Astrocyte of the cerebellum (primary cell): ENCODE measurements at regions not wholly inside any gene's neighbourhood (a gene's known extent, or its start where the extent isn't known, plus 50 kb on each side); places are given as distances from the start of the nearest gene placed in this dataset.

ENCODE experiments used
- DNase-seq: peaks from one replicate; pipeline ENCODE4 v3.0.0-alpha.2; 2011; ENCODE audit warnings: low read depth
- H3K4me3 ChIP-seq: 2 replicates; pipeline ENCODE4 v1.5.1; 2011; ENCODE audit warnings: mild to moderate bottlenecking, low read depth, low read length, moderate library complexity
- CTCF ChIP-seq: IDR thresholded peaks from 2 replicates; pipeline ENCODE4 v1.5.1; 2012; ENCODE audit warnings: low read length, low read depth, moderate library complexity, mild to moderate bottlenecking; ENCODE audit errors: missing control alignments
- in situ Hi-C: cut with HindIII; loops from 2 replicates; pipeline ENCODE4 v1.10.0; 2017; ENCODE audit warnings: low sequenced_read_pairs

- H3K4me3 ChIP-seq: no peak overlapping the region
- no peak for TF ChIP-seq CTCF
- no peak for DNase-seq
- in situ Hi-C loops: no loop called here
These were observed 176.1 kb downstream of the TMEM18 start for GRCh38 chr2:501130-501529.

- DNase-seq: no peak
- no peak for TF ChIP-seq CTCF
- in situ Hi-C loops: no loop called here
- no peak overlapping the region for H3K4me3 ChIP-seq
These were observed 177.5 kb downstream of the TMEM18 start for GRCh38 chr2:499726-500125.

- H3K4me3 ChIP-seq: no peak overlapping the region
- no peak for DNase-seq
- no peak for TF ChIP-seq CTCF
- in situ Hi-C loops: no loop called here
These were observed 178.6 kb downstream of the TMEM18 start for GRCh38 chr2:498493-499178.

GRCh38 chr2:497770-498492 lies 179.3 kb downstream of the TMEM18 start:
- DNase-seq: no peak
- no peak for TF ChIP-seq CTCF
- H3K4me3 ChIP-seq: no peak overlapping the region
- in situ Hi-C loops: no loop called here

GRCh38 chr2:496729-497128 lies 180.5 kb downstream of the TMEM18 start:
- no peak for TF ChIP-seq CTCF
- H3K4me3 ChIP-seq: no peak overlapping the region
- DNase-seq: no peak
- in situ Hi-C loops: no loop called here

GRCh38 chr2:495745-496275 lies 181.4 kb downstream of the TMEM18 start:
- DNase-seq: no peak
- no peak for TF ChIP-seq CTCF
- in situ Hi-C loops: no loop called here
- H3K4me3 ChIP-seq: no peak overlapping the region
